ENCODE measurements at regions not wholly inside any gene's neighbourhood (a gene's known extent, or its start where the extent isn't known, plus 50 kb on each side); places are given as distances from the start of the nearest gene placed in this dataset.

GRCh38 chr1:63200676-63201075 is 121.7 kb upstream of the FOXD3 start:
- DNase-seq (ENCODE audit: low spot score), result no peak
- peaks cover 40% of the 10 kb centered on the region for H3K4me1 ChIP-seq (ENCODE audit: insufficient read depth)

GRCh38 chr1:63203641-63204040 is 118.7 kb upstream of the FOXD3 start:
- Histone ChIP-seq H3K9me2 (ENCODE audit: insufficient read depth) (no peaks in the 10 kb centered on the region), H3K27ac (ENCODE audit: low read depth) (no peak overlapping the region), H3K36me3 (ENCODE audit: insufficient read depth) (no peaks in the 10 kb centered on the region), H3K4me2 (no peak overlapping the region), H3F3A (replicated peaks; ENCODE audit: low read depth) (peaks cover 3% of the 10 kb centered on the region; the same call in 1 of the 2 replicates), H3K4me1 (ENCODE audit: insufficient read depth) (peaks cover 26% of the 10 kb centered on the region), H4K20me1 (replicated peaks; ENCODE audit: insufficient read depth) (no peaks in the 10 kb centered on the region), H3K79me2 (replicated peaks; ENCODE audit: insufficient read depth) (no peaks in the 10 kb centered on the region), H3K27me3 (ENCODE audit: insufficient read depth) (peaks cover 38% of the 10 kb centered on the region), H2AFZ (no peak overlapping the region), H3K4me3 (no peak overlapping the region)
- H3K36me3 Mint-ChIP-seq (ENCODE audit: low read depth), result peaks cover 11% of the 10 kb centered on the region
- H3K4me3 Mint-ChIP-seq, result no peak overlapping the region
- ATAC-seq (no peak), DNase-seq (ENCODE audit: low spot score) (no peak)
- peaks cover 13% of the 10 kb centered on the region; the same call in 2 of the 3 replicates for H3K9me3 Mint-ChIP-seq
- H3K4me1 Mint-ChIP-seq, result peaks cover 34% of the 10 kb centered on the region
- peaks cover 24% of the 10 kb centered on the region for H3K27me3 Mint-ChIP-seq (ENCODE audit: insufficient read depth, low read depth, poor library complexity)
- no peak overlapping the region for H3K27ac Mint-ChIP-seq
- TF ChIP-seq JUNB (IDR thresholded peaks at IDR 0.05; ENCODE audit: unreplicated experiment), result no peak
- no peak for TF ChIP-seq ZNF331 (CRISPR knock-in tag; IDR thresholded peaks at IDR 0.05; ENCODE audit: low read depth)
- TF ChIP-seq, protein P1, sequence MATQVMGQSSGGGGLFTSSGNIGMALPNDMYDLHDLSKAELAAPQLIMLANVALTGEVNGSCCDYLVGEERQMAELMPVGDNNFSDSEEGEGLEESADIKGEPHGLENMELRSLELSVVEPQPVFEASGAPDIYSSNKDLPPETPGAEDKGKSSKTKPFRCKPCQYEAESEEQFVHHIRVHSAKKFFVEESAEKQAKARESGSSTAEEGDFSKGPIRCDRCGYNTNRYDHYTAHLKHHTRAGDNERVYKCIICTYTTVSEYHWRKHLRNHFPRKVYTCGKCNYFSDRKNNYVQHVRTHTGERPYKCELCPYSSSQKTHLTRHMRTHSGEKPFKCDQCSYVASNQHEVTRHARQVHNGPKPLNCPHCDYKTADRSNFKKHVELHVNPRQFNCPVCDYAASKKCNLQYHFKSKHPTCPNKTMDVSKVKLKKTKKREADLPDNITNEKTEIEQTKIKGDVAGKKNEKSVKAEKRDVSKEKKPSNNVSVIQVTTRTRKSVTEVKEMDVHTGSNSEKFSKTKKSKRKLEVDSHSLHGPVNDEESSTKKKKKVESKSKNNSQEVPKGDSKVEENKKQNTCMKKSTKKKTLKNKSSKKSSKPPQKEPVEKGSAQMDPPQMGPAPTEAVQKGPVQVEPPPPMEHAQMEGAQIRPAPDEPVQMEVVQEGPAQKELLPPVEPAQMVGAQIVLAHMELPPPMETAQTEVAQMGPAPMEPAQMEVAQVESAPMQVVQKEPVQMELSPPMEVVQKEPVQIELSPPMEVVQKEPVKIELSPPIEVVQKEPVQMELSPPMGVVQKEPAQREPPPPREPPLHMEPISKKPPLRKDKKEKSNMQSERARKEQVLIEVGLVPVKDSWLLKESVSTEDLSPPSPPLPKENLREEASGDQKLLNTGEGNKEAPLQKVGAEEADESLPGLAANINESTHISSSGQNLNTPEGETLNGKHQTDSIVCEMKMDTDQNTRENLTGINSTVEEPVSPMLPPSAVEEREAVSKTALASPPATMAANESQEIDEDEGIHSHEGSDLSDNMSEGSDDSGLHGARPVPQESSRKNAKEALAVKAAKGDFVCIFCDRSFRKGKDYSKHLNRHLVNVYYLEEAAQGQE (IDR thresholded peaks at IDR 0.05; ENCODE audit: unreplicated experiment), result no peak
- TF ChIP-seq POLR2AphosphoS5 (IDR thresholded peaks at IDR 0.05; ENCODE audit: low read depth), result no peak
- no peak for TF ChIP-seq CREB1 (CRISPR knock-in tag; IDR thresholded peaks at IDR 0.05; ENCODE audit: low read depth)
- TF ChIP-seq EZH2phosphoT487 (IDR thresholded peaks at IDR 0.05; ENCODE audit: unreplicated experiment), result no peak
- no peak for TF ChIP-seq ZNF114 (CRISPR knock-in tag; IDR thresholded peaks at IDR 0.05)
- TF ChIP-seq ETS1 (IDR thresholded peaks at IDR 0.05), result no peak

More at GRCh38 chr1:63200676-63201075, 121.7 kb upstream of the FOXD3 start:
- no peak overlapping the region for H3K27ac Mint-ChIP-seq
- H3K4me3 ChIP-seq, result no peak overlapping the region
- peaks cover 12% of the 10 kb centered on the region for H3K9me3 Mint-ChIP-seq
- no peaks in the 10 kb centered on the region for H3K9me2 ChIP-seq (ENCODE audit: insufficient read depth)
- H3K27me3 Mint-ChIP-seq (ENCODE audit: insufficient read depth, low read depth, poor library complexity), result peaks cover 47% of the 10 kb centered on the region
- TF ChIP-seq ZNF114 (CRISPR knock-in tag; IDR thresholded peaks at IDR 0.05) (no peak), CREB1 (CRISPR knock-in tag; IDR thresholded peaks at IDR 0.05; ENCODE audit: low read depth) (no peak), EZH2 (IDR thresholded peaks at IDR 0.05; ENCODE audit: low read depth, unreplicated experiment) (no peak), ZNF331 (CRISPR knock-in tag; IDR thresholded peaks at IDR 0.05; ENCODE audit: low read depth) (no peak), POLR2AphosphoS5 (IDR thresholded peaks at IDR 0.05; ENCODE audit: low read depth) (no peak), ETS1 (IDR thresholded peaks at IDR 0.05) (no peak), STAT1 (IDR thresholded peaks at IDR 0.05; ENCODE audit: unreplicated experiment) (no peak)
- TF ChIP-seq, protein P1 (IDR thresholded peaks at IDR 0.05; ENCODE audit: unreplicated experiment), result no peak
- peaks cover 4% of the 10 kb centered on the region; the same call in 1 of the 2 replicates for H3K36me3 ChIP-seq (ENCODE audit: insufficient read depth)
- no peak overlapping the region for H2AFZ ChIP-seq
- no peaks in the 10 kb centered on the region for H4K20me1 ChIP-seq (replicated peaks; ENCODE audit: insufficient read depth)
- H3K27me3 ChIP-seq (ENCODE audit: insufficient read depth), result peaks cover 66% of the 10 kb centered on the region
- H3K27ac ChIP-seq (ENCODE audit: low read depth), result no peak overlapping the region
- no peaks in the 10 kb centered on the region for H3K79me2 ChIP-seq (replicated peaks; ENCODE audit: insufficient read depth)
- peak; percentile 15; the same call in 2 of the 3 replicates for ATAC-seq
- H3F3A ChIP-seq (replicated peaks; ENCODE audit: low read depth), result peaks cover 9% of the 10 kb centered on the region; the same call in 1 of the 2 replicates
- H3K4me2 ChIP-seq, result no peak overlapping the region; the same call in 1 of the 2 replicates
- H3K4me1 Mint-ChIP-seq, result peaks cover 38% of the 10 kb centered on the region
- peaks cover 11% of the 10 kb centered on the region for H3K36me3 Mint-ChIP-seq (ENCODE audit: low read depth)
- H3K4me3 Mint-ChIP-seq, result no peak overlapping the region
